HTR-8/SVneo (cell line): ENCODE measurements at regions not wholly inside any gene's neighbourhood (a gene's known extent, or its start where the extent isn't known, plus 50 kb on each side); places are given as distances from the start of the nearest gene placed in this dataset.
"Not testable (repeated sequence)": the region's sequence is repeated elsewhere in the genome, so short reads cannot be mapped to it uniquely, and the experiment has no call there.

Experiments used
- DNase-seq: peaks from one replicate; pipeline ENCODE4 v3.0.0; 2011; ENCODE audit warnings: low spot score, mixed read lengths; ENCODE audit not compliant: insufficient read length
- FAIRE-seq: peaks from 2 replicates; lab custom pipeline; 2011; peaks lifted over from hg19 to GRCh38; lab: Jason Lieb, UNC

- FAIRE-seq (no peak), DNase-seq (peak; percentile 44)
Measured at GRCh38 chr3:159884661-159885402, 103.8 kb upstream of the IL12A start.

DNA sequence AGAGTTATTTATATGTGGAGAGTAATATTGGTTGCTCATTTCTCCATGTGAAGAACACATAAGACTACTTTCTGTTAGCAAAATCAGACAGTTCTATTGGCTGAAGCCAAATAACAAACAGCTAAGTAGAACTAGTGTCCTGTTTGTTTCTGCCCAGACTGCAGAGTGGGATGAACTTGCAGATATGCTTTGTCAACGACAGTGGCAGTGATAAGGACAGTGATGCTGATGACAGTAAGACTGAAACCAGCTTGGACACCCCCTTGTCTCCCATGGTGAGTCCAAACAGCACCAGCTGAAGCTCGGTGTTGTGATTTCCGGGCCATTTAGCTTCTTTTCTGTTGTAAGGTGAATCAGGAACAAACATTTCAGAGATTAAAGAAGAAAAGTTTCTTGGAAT, 102.6 kb upstream of the IL12A start:
- FAIRE-seq, result no peak
- no peak for DNase-seq

DNA sequence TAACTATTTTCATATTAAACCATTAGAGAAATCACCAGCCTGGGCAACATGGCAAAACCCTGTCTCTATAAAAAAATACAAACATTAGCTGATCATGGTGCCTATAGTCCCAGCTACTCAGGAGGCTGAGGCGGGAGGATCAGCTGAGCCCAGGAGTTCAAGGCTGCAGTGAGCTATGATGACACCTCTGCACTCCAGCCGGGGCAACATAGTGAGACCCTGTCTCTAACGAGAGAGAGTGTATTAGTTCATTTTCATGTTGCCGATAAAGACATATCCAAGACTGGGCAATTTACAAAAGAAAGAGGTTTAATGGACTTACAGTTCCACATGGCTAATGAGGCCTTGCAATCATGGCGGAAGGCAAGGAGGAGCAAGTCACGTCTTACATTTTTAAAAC, 102.1 kb upstream of the IL12A start:
- FAIRE-seq, result not testable (repeated sequence)

DNA sequence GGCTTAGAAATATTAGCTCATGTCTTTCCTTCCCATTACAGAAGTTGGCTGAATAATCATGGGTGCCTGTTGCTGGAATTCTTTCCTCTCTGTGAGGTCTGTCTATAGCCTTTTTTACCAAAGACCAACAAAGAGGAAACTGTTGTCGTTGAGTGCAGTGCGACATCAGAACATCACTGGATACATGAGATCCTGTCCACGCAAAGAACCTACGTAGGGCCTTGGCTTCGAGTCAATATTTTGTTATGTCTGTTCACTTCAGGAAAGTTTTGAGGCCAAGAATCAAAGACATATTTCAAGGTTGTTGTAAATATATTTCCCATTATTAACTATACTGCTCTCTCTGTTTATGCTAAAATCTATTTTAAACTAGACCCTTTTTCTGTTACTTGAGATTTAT, 101.5 kb upstream of the IL12A start:
- FAIRE-seq (no peak), DNase-seq (no peak)

More for the DNA sequence above, 102.1 kb upstream of the IL12A start:
- DNase-seq, result not testable (repeated sequence)

GRCh38 chr3:159887911-159888310, 100.7 kb upstream of the IL12A start:
- FAIRE-seq, result no peak
- no peak for DNase-seq

GRCh38 chr3:159892171-159892795, 96.4 kb upstream of the IL12A start:
- FAIRE-seq (no peak), DNase-seq (no peak)

GRCh38 chr3:159892801-159893200, 95.8 kb upstream of the IL12A start:
- DNase-seq (no peak), FAIRE-seq (no peak)

- no peak for FAIRE-seq
- DNase-seq, result no peak
Measured at GRCh38 chr3:159894386-159894785, 94.2 kb upstream of the IL12A start.

- no peak for FAIRE-seq
- no peak for DNase-seq
Measured at GRCh38 chr3:159895430-159895829, 93.2 kb upstream of the IL12A start.

- DNase-seq (no peak), FAIRE-seq (no peak)
Measured at GRCh38 chr3:159896543-159896942, 92.1 kb upstream of the IL12A start.

DNA sequence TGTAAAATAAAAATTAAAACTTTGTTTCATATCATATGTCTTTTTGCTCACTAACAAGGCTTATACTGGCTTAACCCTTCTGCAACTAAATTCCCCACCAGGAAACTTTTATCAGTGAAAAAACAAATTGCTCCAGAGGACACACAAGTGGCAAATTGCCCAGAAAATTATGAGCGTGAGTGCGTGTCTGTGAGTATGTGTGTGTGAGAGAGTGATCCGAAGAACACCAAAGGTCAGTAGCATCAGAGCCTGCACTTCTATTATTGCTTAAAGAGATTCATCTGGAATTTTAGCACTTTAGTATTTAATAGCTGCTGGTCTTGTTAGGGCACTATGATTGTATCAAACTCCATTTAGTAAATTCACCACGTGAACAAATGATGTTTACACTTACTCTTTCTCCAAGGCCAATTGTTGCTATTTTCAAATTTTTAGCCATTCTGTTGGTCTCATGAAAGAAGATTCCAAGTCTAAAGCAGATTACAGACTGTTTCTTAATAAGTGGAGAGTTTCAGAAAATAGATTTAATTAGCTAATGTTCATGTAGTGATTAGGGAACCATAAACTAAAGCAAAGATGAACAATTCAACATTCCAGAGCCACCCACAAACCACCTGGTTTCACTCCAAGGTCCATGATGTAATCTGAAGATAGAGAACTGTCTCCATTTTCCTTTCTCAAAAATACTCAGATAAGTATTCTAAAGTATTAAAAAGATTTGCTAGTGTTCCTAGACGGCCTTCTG, 91.1 kb upstream of the IL12A start:
- DNase-seq, result no peak
- no peak for FAIRE-seq

- no peak for FAIRE-seq
- DNase-seq, result no peak
Measured at GRCh38 chr3:159898147-159898546, 90.5 kb upstream of the IL12A start.

DNA sequence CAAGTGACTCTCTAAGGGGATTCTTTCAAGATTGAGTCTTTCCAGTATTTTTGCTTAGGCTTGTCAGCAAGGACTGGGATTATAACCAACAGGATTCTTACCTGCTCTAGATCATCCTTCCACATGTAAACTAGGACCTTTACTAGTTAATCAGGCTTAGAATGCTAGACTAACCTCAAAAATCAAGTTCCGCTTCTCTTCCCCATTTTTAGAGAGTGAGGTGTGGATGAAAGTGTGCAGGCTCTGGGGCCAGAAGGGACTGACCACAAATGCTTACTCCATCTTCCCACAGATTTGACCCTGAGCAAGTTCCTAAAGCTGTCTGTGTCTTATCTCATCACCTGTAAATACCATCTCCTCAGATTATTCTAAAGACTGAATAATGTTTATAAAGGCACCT, 89.5 kb upstream of the IL12A start:
- DNase-seq (no peak), FAIRE-seq (no peak)

DNA sequence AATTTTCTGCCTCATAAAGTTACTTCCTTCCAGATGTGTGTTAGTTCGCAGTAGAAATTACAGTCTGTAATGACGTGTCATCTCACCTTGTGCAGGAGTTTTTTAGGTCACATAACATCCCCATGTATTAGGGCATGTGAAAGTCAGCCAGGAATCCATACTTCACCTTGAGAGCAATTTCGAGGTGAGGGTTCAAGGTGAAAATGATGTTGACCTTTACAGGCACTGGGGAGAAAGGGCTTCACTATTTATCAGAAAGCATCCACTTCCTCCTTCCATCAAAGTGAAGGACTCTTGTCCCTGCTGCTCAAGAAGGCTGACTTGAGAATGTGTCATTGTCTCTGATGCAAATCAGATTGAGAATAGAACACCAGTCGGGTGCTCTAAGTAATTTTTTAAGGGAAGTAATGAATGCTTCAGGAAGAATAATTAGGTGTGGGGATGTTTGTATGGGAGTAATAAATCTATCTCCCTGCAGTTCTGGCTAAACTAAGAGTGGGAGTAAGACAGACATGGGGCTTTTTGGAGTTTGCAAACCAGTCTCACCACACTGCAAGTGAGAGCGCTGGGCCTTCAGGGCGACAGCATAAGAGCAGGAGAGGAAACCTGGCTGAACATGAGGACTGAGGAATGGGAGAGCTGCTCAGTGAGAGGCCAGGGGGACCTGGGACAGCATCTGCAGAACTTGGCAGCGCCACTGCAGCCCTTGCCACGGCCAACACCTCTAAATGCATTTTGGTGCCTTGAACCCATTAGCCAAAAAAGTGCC, 85.9 kb upstream of the IL12A start:
- FAIRE-seq, result no peak
- DNase-seq, result no peak

DNA sequence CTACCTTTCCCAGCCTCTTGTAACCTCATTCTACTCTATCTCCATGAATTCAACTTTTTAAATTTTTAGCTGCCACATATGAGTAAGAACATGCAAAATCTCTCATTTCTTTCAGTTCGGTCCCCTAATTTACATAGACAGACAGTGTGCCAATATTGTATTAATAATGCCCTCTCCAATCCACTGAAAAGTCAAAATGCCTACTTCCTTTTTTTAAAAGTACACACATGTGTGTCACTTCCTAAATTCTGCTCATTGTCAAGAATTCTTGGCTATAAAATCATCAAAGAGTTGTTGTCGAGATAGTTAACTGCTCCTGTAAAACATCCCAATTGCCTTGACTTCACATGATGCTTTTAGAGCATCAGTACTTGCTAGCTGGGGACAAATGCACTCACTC, 84.2 kb upstream of the IL12A start:
- no peak for FAIRE-seq
- no peak for DNase-seq

DNA sequence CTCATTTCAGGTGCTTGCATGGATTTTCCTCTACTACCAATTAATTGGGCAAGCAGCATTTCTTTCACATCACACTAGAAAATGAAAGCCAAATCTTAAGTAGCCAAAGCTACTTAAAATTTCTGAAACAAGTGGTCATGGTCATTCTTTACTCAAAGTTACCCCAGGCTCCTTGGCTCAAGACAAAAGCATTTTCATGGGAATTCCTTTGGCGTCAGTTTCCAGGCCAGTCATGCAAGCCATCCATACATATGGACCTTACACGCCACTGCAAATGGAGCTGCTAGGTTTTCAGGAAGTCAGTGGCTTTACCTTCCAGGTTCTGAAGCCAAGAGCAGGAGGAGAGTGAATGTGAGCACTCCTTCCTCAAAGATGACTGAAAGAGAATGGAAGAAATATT, 83.7 kb upstream of the IL12A start:
- FAIRE-seq (peak; percentile 16), DNase-seq (no peak)

DNA sequence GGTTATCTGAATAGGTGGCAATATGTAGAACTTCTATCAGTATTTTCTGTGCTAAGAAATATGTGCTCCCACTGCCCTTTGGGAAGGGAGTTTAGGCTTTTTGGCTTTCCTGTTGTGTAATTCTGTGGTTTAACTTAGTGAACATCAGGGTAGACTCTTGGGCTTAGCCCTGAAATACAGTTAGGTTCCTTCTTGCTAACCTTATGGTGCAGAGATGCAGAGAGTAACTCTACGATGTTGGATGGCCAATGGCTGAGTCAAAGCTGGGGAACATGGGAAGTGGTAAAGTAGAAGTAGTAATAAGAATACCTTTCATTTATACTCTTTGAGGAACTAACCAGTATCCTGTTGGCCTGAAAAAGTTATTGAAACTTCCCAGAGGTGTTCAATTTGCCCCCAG, 80.8 kb upstream of the IL12A start:
- FAIRE-seq (no peak), DNase-seq (no peak)

DNA sequence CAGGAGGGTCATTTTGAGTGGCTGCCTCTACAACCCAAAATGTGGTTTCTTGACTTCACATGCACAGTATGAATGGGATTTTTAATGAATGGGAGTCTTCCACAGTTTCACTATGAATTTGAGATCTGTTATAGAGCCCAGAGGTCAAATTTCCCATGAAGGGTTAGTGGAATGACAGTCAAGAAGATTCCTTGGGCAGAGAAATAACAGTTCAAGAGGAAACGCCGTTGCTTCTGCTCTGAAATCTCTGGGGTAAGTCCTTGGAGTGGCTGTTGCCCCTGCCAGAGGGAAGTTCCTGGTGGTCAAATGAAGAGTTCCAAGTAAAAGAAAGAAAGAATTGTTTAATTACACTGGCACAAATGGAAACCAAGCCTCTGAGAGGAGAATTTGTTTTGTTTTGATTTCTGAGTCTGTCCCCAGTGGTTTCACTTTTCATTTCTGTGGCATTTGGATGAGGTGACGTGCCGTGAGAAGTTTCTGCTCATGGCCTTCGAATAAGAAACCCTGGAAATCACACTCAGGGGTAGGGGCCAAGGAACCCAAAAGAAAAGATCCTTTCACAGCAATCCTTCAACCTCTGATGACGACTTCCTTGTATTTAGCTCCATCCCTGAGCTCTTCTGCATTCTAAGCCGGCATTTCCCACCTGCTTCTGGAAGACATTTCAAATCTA, 77.5 kb upstream of the IL12A start:
- no peak for FAIRE-seq

DNA sequence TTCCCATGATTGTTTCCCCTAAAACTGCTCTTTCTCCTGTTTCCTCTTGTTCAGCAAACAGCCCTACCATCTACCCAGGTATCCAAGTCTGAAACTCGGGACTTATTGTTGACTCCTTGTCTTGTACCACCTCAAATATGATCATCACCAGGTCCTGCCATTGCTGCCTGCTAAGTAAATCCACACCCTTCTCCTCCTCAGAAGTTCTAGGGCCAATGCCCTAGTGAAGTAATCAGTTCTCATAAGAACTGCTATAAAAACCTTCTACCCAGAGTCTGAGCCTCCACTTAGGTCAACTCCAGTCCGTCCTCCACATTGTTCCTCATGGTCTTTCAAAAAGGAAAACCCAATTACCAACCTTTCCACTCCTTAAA, 77.0 kb upstream of the IL12A start:
- DNase-seq (no peak), FAIRE-seq (no peak)

More for the DNA sequence above, 77.5 kb upstream of the IL12A start:
- no peak for DNase-seq
